HG03469 (cell line): ENCODE measurements at regions not wholly inside any gene's neighbourhood (a gene's known extent, or its start where the extent isn't known, plus 50 kb on each side); places are given as distances from the start of the nearest gene placed in this dataset.

Experiments
- ATAC-seq: cut with Tn5 transposase; IDR thresholded peaks from one replicate; pipeline ENCODE4 v1.9.1; 2021; ENCODE audit warnings: mild to moderate bottlenecking, moderate library complexity, moderate number of reproducible peaks; ENCODE audit not compliant: unreplicated experiment

- no peak for ATAC-seq
Observed at GRCh38 chr6:11332463-11332862, 100.0 kb upstream of the NEDD9 start.

GRCh38 chr6:11331111-11331510 lies 98.6 kb upstream of the NEDD9 start:
- ATAC-seq: no peak

GRCh38 chr6:11330413-11330760 lies 97.9 kb upstream of the NEDD9 start:
- ATAC-seq: no peak

- no peak for ATAC-seq
Observed at GRCh38 chr6:11329726-11330412, 97.4 kb upstream of the NEDD9 start.

GRCh38 chr6:11328613-11329247 lies 96.3 kb upstream of the NEDD9 start:
- no peak for ATAC-seq

- ATAC-seq: no peak
Observed at GRCh38 chr6:11327961-11328360, 95.5 kb upstream of the NEDD9 start.

- ATAC-seq: no peak
Observed at GRCh38 chr6:11326116-11326515, 93.6 kb upstream of the NEDD9 start.

GRCh38 chr6:11324453-11325015 lies 92.1 kb upstream of the NEDD9 start:
- peak; percentile 65 for ATAC-seq

- no peak for ATAC-seq
Observed at GRCh38 chr6:11323666-11324452, 91.4 kb upstream of the NEDD9 start.

GRCh38 chr6:11322252-11322885 lies 89.9 kb upstream of the NEDD9 start:
- ATAC-seq: no peak

GRCh38 chr6:11320914-11321597 lies 88.6 kb upstream of the NEDD9 start:
- ATAC-seq: no peak

GRCh38 chr6:11318835-11319813 lies 86.7 kb upstream of the NEDD9 start:
- ATAC-seq: no peak

GRCh38 chr6:11317885-11318771 lies 85.7 kb upstream of the NEDD9 start:
- peak; percentile 55 for ATAC-seq

- ATAC-seq: no peak
Observed at GRCh38 chr6:11315743-11316437, 83.4 kb upstream of the NEDD9 start.

GRCh38 chr6:11313207-11313606 lies 80.7 kb upstream of the NEDD9 start:
- no peak for ATAC-seq

GRCh38 chr6:11311970-11312369 lies 79.5 kb upstream of the NEDD9 start:
- no peak for ATAC-seq

- ATAC-seq: no peak
Observed at GRCh38 chr6:11309947-11310665, 77.6 kb upstream of the NEDD9 start.
